Inflammatory macrophage treated with lipopolysaccharide for 1 hour (primary cell): ENCODE measurements at regions not wholly inside any gene's neighbourhood (a gene's known extent, or its start where the extent isn't known, plus 50 kb on each side); places are given as distances from the start of the nearest gene placed in this dataset.
"Not testable (repeated sequence)": the region's sequence is repeated elsewhere in the genome, so short reads cannot be mapped to it uniquely, and the experiment has no call there.

Experiments used
- DNase-seq, 2 donors: peaks; one replicate each; pipeline ENCODE4 v3.0.0-alpha.2; 2020 to 2022

GRCh38 chr7:10646194-10646593 is 327.5 kb upstream of the PHF14 start:
- peak; percentile 19 to 50 for DNase-seq

GRCh38 chr7:10648289-10648688 is 325.4 kb upstream of the PHF14 start:
- DNase-seq = no peak

- DNase-seq = not testable (repeated sequence)
These were observed 324.6 kb upstream of the PHF14 start for GRCh38 chr7:10649120-10649519.

GRCh38 chr7:10655031-10655430 is 318.6 kb upstream of the PHF14 start:
- DNase-seq = no peak

GRCh38 chr7:10657201-10657600 is 316.5 kb upstream of the PHF14 start:
- no peak for DNase-seq

GRCh38 chr7:10657837-10658236 is 315.8 kb upstream of the PHF14 start:
- DNase-seq = no peak

- no peak for DNase-seq
These were observed 311.2 kb upstream of the PHF14 start for GRCh38 chr7:10662491-10662890.

- DNase-seq = no peak
These were observed 310.4 kb upstream of the PHF14 start for GRCh38 chr7:10662982-10663884.

GRCh38 chr7:10672186-10672585 is 301.5 kb upstream of the PHF14 start:
- DNase-seq = no peak

- DNase-seq = no peak
These were observed 296.5 kb upstream of the PHF14 start for GRCh38 chr7:10677211-10677610.

GRCh38 chr7:10677668-10678232 is 295.9 kb upstream of the PHF14 start:
- DNase-seq = no peak

- DNase-seq = no peak
These were observed 289.1 kb upstream of the PHF14 start for GRCh38 chr7:10684606-10685005.

- no peak for DNase-seq
These were observed 288.6 kb upstream of the PHF14 start for GRCh38 chr7:10685040-10685439.

GRCh38 chr7:10688544-10688943 is 285.1 kb upstream of the PHF14 start:
- DNase-seq = no peak

GRCh38 chr7:10696064-10696463 is 277.6 kb upstream of the PHF14 start:
- DNase-seq = no peak

GRCh38 chr7:10703059-10703458 is 270.6 kb upstream of the PHF14 start:
- DNase-seq = no peak

GRCh38 chr7:10703981-10704380 is 269.7 kb upstream of the PHF14 start:
- no peak for DNase-seq

GRCh38 chr7:10704653-10705052 is 269.0 kb upstream of the PHF14 start:
- DNase-seq = no peak

GRCh38 chr7:10706875-10707493 is 266.7 kb upstream of the PHF14 start:
- no peak for DNase-seq

- DNase-seq = no peak
These were observed 266.2 kb upstream of the PHF14 start for GRCh38 chr7:10707519-10707918.

- no peak for DNase-seq
These were observed 265.2 kb upstream of the PHF14 start for GRCh38 chr7:10708447-10708846.

GRCh38 chr7:10718768-10719167 is 254.9 kb upstream of the PHF14 start:
- no peak for DNase-seq

- no peak for DNase-seq
These were observed 253.6 kb upstream of the PHF14 start for GRCh38 chr7:10720042-10720441.

GRCh38 chr7:10721289-10721688 is 252.4 kb upstream of the PHF14 start:
- no peak for DNase-seq
